Activated CD8-positive, alpha-beta memory T cell treated with anti-CD3 and anti-CD28 coated beads for 1 hour (primary cell): ENCODE measurements at regions not wholly inside any gene's neighbourhood (a gene's known extent, or its start where the extent isn't known, plus 50 kb on each side); places are given as distances from the start of the nearest gene placed in this dataset.

ENCODE experiments used
- DNase-seq, 2 donors: peaks; one replicate each; pipeline ENCODE4 v3.0.0-alpha.2; 2020; ENCODE audit warnings: low read depth in 1 of 2; ENCODE audit errors: extremely low read depth in 1 of 2

GRCh38 chr6:100138346-100139022 is 144.5 kb upstream of the MCHR2 start:
- DNase-seq: no peak

GRCh38 chr6:100137759-100138158 is 143.7 kb upstream of the MCHR2 start:
- no peak for DNase-seq

GRCh38 chr6:100136590-100136989 is 142.6 kb upstream of the MCHR2 start:
- no peak for DNase-seq

- DNase-seq: no peak
Measured at GRCh38 chr6:100135977-100136376, 142.0 kb upstream of the MCHR2 start.

GRCh38 chr6:100134703-100135102 is 140.7 kb upstream of the MCHR2 start:
- DNase-seq: no peak

- no peak for DNase-seq
Measured at GRCh38 chr6:100134297-100134696, 140.3 kb upstream of the MCHR2 start.

GRCh38 chr6:100132005-100132404 is 138.0 kb upstream of the MCHR2 start:
- no peak for DNase-seq

GRCh38 chr6:100130630-100131029 is 136.6 kb upstream of the MCHR2 start:
- DNase-seq: no peak

- no peak for DNase-seq
Measured at GRCh38 chr6:100126790-100127484, 132.9 kb upstream of the MCHR2 start.

- no peak for DNase-seq
Measured at GRCh38 chr6:100121854-100122609, 128.0 kb upstream of the MCHR2 start.

GRCh38 chr6:100119261-100119660 is 125.2 kb upstream of the MCHR2 start:
- no peak for DNase-seq

- DNase-seq: no peak
Measured at GRCh38 chr6:100118301-100118700, 124.3 kb upstream of the MCHR2 start.

GRCh38 chr6:100117680-100118079 is 123.7 kb upstream of the MCHR2 start:
- no peak for DNase-seq

GRCh38 chr6:100116411-100117194 is 122.6 kb upstream of the MCHR2 start:
- DNase-seq: no peak

GRCh38 chr6:100115407-100116101 is 121.5 kb upstream of the MCHR2 start:
- no peak for DNase-seq

- no peak for DNase-seq
Measured at GRCh38 chr6:100112855-100113508, 119.0 kb upstream of the MCHR2 start.

GRCh38 chr6:100105919-100106529 is 112.0 kb upstream of the MCHR2 start:
- no peak for DNase-seq

GRCh38 chr6:100105138-100105537 is 111.1 kb upstream of the MCHR2 start:
- DNase-seq: no peak

GRCh38 chr6:100103931-100104330 is 109.9 kb upstream of the MCHR2 start:
- no peak for DNase-seq

- no peak for DNase-seq
Measured at GRCh38 chr6:100103194-100103593, 109.2 kb upstream of the MCHR2 start.
